ENCODE measurements at regions not wholly inside any gene's neighbourhood (a gene's known extent, or its start where the extent isn't known, plus 50 kb on each side); places are given as distances from the start of the nearest gene placed in this dataset.

DNA sequence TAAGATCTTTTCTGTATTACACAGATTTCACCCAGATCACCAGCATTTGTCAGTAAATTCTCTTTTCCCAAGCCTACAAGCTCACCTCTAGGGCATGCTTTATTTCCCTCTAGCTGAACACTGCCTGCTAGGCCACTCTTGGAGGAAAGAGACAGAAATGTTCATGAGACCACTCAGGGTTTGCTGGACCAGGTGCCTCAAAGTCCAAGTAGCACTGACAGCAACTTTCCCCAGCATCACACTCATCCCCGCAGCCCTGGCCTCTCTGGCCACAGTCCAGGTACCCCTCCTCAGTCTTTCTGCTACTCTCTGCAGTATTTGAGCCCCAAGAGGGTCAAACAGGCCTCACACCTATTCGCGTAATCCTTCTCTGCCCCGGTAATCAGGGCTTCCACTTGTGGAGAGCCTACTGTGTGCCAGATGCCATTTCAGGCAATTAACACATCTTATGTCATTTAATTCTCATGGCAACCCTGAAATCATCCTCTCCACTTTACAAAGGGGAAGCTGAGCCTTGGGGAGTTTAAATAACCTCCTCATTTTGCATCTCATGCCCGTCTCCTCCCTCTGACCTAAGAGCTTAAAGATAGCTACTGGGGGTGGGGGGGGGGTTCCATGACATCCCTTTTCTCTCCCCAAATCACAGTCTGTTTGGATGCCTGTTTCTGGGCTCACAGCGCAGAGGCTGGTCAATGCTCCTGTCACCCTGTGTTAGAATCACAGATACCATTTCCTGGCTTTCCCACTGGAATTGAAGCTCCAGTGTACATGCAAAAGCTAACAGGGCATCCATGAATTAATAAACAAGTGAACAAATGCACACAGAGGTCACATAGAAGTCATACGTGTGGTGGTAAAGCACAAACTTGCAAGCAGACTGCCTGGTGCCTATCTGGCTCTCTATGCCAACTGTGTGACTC is 88.5 kb downstream of the PRLHR start:
- DNase-seq = no peak
- H3K4me3 ChIP-seq (ENCODE audit: insufficient read depth, low read depth, low read length) = no peak overlapping the region
- H3K27me3 ChIP-seq (ENCODE audit: control insufficient read depth, insufficient read depth, low read length) = no peaks in the 10 kb centered on the region
- H3K36me3 ChIP-seq (replicated peaks; ENCODE audit: control insufficient read depth, insufficient read depth, low read length) = no peaks in the 10 kb centered on the region

DNA sequence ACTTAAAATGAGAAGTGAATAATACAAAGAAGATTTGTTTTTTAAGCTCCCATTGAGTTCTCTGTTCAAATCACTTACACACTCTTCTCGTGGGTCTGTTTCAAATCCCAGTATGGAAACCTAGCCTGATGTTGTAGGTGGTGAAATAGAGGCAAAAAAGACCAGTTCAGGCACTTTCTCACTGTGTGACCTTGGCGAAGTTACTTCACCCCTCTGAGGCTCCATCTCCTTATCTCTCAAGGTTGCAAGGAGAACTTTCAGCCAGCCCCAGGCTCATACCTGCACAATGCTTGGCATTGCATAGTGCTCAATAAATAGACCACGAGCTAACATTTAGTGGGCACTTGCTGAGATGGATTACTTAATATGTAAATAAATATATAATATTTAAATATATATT is 90.1 kb downstream of the PRLHR start:
- DNase-seq = no peak

DNA sequence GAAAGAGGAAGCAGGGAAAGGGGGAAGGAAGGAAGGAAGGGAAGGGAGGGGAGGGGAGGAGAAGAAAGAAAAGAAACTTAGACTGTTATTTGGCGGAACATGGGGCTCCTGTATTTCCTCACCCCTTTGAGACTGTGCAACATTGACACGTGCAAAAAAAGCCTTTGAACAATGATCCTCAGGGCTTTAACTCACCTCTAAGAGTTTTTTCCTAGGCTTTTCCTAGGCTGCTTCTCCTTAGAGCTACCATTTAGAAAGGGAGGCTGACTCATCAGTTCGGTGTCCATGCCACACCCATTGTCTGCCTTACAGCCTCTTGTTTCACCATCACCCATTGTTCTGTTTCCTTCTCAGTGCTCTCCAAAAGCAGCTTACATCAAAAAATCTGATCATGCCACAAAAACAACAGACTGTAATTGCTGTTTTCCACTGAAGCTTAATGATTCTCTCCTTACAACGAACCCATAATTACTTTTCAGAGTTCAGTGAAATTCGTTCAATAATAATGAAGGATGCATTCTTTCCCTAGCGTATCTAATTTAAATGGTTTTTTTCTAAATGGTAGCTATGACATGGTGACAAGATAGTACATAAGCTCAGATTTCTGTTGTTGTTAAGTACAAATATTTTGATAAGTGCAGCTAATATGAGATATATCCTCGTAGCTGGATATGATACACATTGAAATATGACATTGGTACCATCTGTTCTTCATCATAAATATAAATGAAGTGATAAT is 90.8 kb downstream of the PRLHR start:
- H3K4me3 ChIP-seq (ENCODE audit: insufficient read depth, low read depth, low read length) = no peak overlapping the region
- no peaks in the 10 kb centered on the region for H3K27me3 ChIP-seq (ENCODE audit: control insufficient read depth, insufficient read depth, low read length)
- peak; percentile 11 for DNase-seq
- no peaks in the 10 kb centered on the region for H3K36me3 ChIP-seq (replicated peaks; ENCODE audit: control insufficient read depth, insufficient read depth, low read length)

More for the DNA sequence above, 90.1 kb downstream of the PRLHR start:
- Histone ChIP-seq H3K27me3 (ENCODE audit: control insufficient read depth, insufficient read depth, low read length) (no peaks in the 10 kb centered on the region), H3K36me3 (replicated peaks; ENCODE audit: control insufficient read depth, insufficient read depth, low read length) (no peaks in the 10 kb centered on the region), H3K4me3 (ENCODE audit: insufficient read depth, low read depth, low read length) (no peak overlapping the region)

DNA sequence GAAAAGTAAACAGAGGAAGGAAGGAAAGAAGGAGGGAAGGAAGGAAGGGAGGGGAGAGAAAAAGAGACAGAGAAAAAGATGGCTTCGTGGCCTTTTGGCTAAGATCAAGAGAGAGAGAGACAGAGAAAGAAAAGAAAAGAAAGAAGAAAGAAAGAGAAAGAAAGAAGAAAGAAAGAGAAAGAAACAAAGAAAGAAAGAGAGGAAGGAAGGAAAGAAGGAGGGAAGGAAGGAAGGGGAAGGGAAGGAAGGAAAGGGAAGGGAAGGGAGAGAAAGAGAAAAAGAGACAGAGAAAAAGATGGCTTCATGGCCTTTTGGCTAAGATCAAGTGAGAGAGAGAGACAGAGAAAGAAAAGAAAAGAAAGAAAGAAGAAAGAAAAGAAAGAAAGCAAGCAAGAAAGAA is 91.4 kb downstream of the PRLHR start:
- no peaks in the 10 kb centered on the region for H3K36me3 ChIP-seq (replicated peaks; ENCODE audit: control insufficient read depth, insufficient read depth, low read length)
- DNase-seq = no peak
- no peaks in the 10 kb centered on the region for H3K27me3 ChIP-seq (ENCODE audit: control insufficient read depth, insufficient read depth, low read length)
- no peak overlapping the region for H3K4me3 ChIP-seq (ENCODE audit: insufficient read depth, low read depth, low read length)

DNA sequence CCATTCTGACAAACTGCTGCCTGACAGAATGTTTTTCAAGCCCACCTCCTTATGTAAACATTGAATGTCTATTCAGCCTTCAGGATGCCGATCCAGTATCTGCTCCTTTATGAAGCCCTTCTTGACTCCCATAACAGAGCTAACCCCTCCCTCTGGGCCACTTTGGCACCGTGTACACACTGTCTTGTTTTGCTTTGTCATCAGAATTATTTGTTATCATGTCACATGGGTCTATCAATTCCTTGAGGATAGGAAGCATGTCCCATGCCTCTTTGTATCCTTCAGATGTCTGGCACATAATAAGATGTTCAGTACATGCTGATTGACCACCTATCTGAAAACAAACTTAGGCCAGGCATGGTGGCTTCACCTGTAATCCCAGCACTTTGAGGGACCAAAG is 92.3 kb downstream of the PRLHR start:
- Histone ChIP-seq H3K36me3 (replicated peaks; ENCODE audit: control insufficient read depth, insufficient read depth, low read length) (no peaks in the 10 kb centered on the region), H3K4me3 (ENCODE audit: insufficient read depth, low read depth, low read length) (no peak overlapping the region), H3K27me3 (ENCODE audit: control insufficient read depth, insufficient read depth, low read length) (no peaks in the 10 kb centered on the region)
- DNase-seq = no peak

DNA sequence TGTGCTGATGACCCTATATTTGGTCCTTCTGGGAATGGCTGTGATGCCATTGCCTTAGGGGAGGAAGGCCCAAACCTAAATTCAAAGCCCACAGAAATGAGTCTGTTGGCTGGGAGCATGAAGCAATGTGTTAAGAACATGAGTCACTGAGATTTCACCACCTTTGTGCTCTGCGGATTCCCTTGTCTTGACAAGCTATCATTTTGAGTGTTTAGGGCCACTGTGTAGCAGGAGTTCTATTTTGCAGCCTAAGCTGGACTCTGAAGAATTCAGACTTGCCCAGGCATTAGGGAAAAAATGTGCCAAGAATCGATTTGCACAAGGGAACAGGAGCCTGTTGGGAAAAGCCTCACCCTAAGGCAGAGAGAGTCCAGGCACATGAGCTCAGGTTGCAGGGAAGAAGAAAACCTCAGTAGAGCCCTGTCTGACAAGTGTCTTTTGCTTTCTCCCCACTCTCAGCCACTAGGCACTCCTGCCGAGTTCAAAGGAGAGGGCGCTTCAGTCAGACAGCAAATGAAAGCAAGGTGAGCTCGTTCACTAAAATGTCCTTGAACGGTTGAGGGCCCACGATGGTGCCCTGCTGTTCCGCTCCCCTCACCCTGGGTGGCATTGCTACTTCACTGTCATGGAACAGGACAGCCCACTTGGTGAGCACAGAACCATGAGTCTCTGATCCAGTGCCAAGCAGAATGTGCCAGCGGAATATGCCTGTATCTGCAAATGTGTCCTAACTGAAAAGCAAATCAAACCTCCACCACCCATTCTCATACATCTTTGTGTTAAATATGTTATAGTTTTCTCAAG is 93.6 kb downstream of the PRLHR start:
- H3K27me3 ChIP-seq (ENCODE audit: control insufficient read depth, insufficient read depth, low read length) = no peaks in the 10 kb centered on the region
- no peaks in the 10 kb centered on the region for H3K36me3 ChIP-seq (replicated peaks; ENCODE audit: control insufficient read depth, insufficient read depth, low read length)
- no peak for DNase-seq
- H3K4me3 ChIP-seq (ENCODE audit: insufficient read depth, low read depth, low read length) = no peak overlapping the region

DNA sequence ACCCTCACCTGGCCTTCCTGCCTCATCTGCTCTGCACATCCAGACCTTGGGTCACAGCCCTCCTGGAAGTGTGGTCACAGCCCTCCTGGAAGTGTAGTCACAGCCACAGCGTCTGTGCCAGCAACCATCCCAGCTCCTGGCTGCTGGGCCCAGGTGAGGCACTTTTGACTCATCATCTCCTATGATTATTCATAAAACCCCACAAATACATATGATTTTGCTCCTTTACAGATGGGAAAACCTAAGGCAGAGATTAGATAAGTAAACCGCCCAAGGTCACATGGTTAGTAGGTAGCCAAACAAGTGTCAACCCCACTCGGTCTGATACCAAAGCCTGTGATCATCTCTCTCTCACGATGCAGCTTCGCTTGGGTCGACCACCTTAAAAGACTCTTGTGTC is 94.3 kb downstream of the PRLHR start:
- Histone ChIP-seq H3K36me3 (replicated peaks; ENCODE audit: control insufficient read depth, insufficient read depth, low read length) (no peaks in the 10 kb centered on the region), H3K4me3 (ENCODE audit: insufficient read depth, low read depth, low read length) (no peak overlapping the region), H3K27me3 (ENCODE audit: control insufficient read depth, insufficient read depth, low read length) (no peaks in the 10 kb centered on the region)
- no peak for DNase-seq

DNA sequence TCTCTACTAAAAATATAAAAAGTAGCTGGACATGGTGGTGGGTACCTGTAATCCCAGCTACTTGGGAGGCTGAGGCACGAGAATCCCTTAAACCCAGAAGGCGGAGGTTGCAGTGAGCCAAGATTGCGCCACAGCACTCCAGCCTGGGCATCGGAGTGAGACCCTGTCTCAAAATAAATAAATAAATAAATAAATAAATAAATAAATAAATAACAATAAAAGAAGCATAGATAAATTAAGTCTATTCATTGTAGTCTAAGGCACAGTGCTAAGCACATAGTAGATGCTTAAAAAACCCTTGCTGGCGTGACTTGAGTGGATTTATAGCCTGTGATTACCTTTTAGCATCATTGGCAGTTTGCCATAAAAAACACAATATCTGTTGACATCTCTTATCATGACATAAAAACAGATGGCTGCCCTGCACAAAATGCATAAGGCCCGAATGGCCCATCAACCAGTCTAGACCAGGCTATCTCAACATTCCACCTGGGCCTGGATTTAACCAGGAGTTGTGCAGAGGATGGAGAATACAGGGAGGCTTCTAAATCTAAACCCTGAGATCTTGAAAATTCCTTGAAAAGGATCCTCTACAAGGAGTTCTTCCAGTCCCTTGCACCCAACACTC is 94.9 kb downstream of the PRLHR start:
- Histone ChIP-seq H3K36me3 (replicated peaks; ENCODE audit: control insufficient read depth, insufficient read depth, low read length) (no peaks in the 10 kb centered on the region), H3K4me3 (ENCODE audit: insufficient read depth, low read depth, low read length) (no peak overlapping the region), H3K27me3 (ENCODE audit: control insufficient read depth, insufficient read depth, low read length) (no peaks in the 10 kb centered on the region)
- DNase-seq = no peak

DNA sequence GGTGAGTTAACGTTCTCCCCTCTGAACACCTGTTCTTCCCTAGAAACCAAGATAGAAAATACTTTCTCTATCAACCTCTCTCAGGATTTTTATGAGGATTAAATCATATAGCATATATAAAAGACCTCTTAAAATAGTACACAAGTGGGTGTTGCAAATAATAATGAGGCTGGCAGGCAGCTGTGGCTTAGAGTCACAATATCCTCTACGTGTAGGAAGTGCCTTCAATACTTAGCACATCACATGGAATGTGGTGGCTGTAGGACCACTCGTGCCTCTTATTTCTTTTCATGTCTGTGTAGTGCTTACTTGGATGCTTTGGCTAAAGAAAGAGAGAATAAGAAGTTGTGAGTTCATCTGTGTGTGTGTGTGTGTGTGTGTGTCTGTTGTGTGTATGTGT is 96.3 kb downstream of the PRLHR start:
- H3K27me3 ChIP-seq (ENCODE audit: control insufficient read depth, insufficient read depth, low read length) = no peaks in the 10 kb centered on the region

DNA sequence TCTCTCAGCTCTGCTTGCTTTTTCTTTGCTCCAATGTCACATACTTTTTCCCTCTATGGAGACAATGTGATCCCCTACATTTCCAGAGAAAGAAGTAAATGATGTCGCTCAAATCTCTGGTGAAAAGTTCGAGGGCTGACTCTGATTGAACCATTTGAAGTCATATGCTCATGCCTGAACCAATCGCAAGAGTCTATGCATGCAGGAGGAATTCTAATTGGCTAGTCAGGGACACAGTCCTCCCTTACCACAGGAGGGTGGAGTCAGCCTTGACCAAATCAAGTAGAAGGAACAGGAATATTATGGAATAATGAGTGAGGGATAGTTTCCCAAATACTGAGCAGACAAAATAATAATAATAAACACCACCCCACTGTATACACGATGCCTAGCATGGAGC is 96.8 kb downstream of the PRLHR start:
- H3K36me3 ChIP-seq (replicated peaks; ENCODE audit: control insufficient read depth, insufficient read depth, low read length) = no peaks in the 10 kb centered on the region
- no peak for DNase-seq
- H3K4me3 ChIP-seq (ENCODE audit: insufficient read depth, low read depth, low read length) = no peak overlapping the region
- H3K27me3 ChIP-seq (ENCODE audit: control insufficient read depth, insufficient read depth, low read length) = no peaks in the 10 kb centered on the region

More for the DNA sequence above, 96.3 kb downstream of the PRLHR start:
- no peak for DNase-seq
- Histone ChIP-seq H3K4me3 (ENCODE audit: insufficient read depth, low read depth, low read length) (no peak overlapping the region), H3K36me3 (replicated peaks; ENCODE audit: control insufficient read depth, insufficient read depth, low read length) (no peaks in the 10 kb centered on the region)

DNA sequence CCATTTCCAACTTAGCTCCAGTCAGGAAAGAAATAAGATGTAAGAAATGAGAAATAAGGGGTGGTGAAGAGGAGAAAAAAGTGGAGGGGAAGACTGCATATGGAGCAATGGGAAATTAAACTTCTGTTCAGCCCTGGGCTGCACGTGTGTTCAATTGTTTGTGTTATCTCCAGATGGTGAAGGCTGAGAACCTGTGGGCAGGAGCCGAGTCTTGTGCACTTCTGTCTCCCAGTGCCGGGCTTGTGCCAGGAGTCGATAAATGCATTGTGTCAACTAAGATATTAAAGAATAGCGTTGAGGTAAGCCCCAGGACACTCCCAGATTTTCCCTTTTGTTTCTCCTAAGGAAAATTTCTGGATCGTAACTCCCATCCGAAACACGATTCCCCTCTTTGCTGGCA is 98.2 kb downstream of the PRLHR start:
- no peaks in the 10 kb centered on the region for H3K36me3 ChIP-seq (replicated peaks; ENCODE audit: control insufficient read depth, insufficient read depth, low read length)
- H3K4me3 ChIP-seq (ENCODE audit: insufficient read depth, low read depth, low read length) = no peak overlapping the region
- no peaks in the 10 kb centered on the region for H3K27me3 ChIP-seq (ENCODE audit: control insufficient read depth, insufficient read depth, low read length)
- DNase-seq = no peak

DNA sequence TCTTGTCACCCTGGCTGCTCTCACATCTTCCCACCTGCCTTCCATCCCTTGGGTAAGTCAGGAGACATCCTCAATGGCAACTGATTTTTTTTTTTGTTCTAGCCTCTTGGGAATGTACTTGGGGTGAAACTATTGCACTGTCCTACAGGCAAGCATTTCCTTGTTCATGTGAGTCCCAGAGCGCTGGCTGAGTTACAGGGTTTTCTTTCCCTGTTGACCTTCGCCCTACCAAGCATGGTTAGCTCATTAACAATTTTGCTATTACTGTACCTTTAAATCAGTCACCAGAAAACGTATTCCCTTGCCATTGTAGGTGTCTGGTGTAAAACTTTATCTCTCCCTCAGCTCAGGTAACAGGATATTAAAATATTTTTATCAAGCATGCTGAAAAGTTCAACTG is 98.9 kb downstream of the PRLHR start:
- Histone ChIP-seq H3K36me3 (replicated peaks; ENCODE audit: control insufficient read depth, insufficient read depth, low read length) (no peaks in the 10 kb centered on the region), H3K4me3 (ENCODE audit: insufficient read depth, low read depth, low read length) (no peak overlapping the region), H3K27me3 (ENCODE audit: control insufficient read depth, insufficient read depth, low read length) (no peaks in the 10 kb centered on the region)
- DNase-seq = no peak

DNA sequence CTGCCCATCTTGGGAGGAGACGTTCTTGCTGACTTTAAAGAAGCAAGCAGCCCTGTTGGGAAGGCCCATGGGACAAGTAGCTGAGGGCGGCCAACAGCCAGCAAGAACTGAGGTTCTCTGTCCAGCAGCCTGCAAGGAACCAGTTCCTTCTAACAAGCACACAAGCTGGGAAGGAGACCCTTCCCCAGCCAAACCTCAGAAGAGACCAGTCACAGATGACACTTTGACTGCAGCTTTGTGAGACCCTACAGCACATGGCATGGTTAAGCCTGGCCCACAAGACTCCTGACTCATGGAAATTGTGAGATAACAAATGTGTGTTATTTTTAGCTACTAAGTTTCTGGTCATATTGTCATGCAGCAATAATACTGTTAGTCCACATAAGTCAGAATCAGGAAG is 99.9 kb downstream of the PRLHR start:
- no peak overlapping the region for H3K4me3 ChIP-seq (ENCODE audit: insufficient read depth, low read depth, low read length)
- DNase-seq = no peak
- no peaks in the 10 kb centered on the region for H3K36me3 ChIP-seq (replicated peaks; ENCODE audit: control insufficient read depth, insufficient read depth, low read length)
- H3K27me3 ChIP-seq (ENCODE audit: control insufficient read depth, insufficient read depth, low read length) = no peaks in the 10 kb centered on the region

DNA sequence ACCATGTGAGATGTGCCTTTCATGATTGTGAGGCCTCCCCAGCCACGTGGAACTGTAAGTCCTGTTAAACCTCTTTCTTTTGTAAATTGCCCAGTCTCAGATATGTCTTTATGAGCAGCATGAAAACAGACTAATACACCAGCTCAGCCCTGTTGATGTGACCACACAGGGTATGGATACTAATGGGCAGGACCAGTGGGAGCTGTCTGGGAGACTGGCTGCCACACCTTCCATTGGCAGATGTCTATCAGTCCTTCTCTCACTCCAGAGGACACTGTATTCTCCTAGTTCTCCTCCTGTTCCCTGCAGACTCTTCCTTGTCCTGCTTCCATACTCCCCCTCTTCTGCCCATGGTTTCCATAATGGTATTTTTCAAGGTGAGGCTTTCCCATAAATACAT is 104.4 kb downstream of the PRLHR start:
- H3K4me3 ChIP-seq (ENCODE audit: insufficient read depth, low read depth, low read length) = no peak overlapping the region
- no peaks in the 10 kb centered on the region for H3K27me3 ChIP-seq (ENCODE audit: control insufficient read depth, insufficient read depth, low read length)
- no peaks in the 10 kb centered on the region for H3K36me3 ChIP-seq (replicated peaks; ENCODE audit: control insufficient read depth, insufficient read depth, low read length)
- DNase-seq = no peak

Data from H7 (cell line).